ENCODE measurements at regions not wholly inside any gene's neighbourhood (a gene's known extent, or its start where the extent isn't known, plus 50 kb on each side); places are given as distances from the start of the nearest gene placed in this dataset.

DNA sequence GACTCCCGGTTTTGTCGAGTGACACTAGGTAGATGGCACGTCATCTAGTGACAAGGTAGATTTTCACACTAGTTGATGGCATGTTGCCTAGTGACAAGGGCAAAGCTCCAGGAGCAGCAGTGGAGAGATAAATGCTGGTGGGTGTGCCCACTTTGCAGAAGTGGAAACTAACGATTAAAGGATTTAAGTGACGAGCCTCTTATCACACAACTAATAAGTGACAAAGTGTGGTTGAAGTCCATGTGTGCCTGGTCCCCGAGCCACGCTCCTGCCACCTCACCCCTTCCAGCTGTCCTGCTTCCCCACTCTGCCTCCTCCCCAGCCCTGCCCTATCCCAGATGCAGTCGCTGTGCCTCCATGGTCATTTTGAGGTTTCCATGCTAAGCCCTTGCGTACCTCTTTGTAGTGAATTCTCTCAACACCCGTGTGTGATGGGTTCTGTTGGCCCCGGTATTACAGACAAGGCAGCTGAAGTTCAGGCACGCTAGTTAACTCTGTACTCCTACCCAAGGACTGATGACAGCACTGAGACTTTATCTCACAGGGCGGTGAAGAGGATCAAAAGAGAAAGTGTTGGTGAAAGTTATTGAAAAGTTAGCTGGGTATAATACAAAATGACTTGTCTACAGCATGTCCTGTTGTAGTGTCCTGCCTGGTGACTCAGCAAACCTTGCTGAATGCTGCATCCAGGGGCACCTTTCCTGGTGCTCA, 113.4 kb upstream of the GLI2 start:
- no peak for DNase-seq (ENCODE audit: low read depth in 2 of 2)

DNA sequence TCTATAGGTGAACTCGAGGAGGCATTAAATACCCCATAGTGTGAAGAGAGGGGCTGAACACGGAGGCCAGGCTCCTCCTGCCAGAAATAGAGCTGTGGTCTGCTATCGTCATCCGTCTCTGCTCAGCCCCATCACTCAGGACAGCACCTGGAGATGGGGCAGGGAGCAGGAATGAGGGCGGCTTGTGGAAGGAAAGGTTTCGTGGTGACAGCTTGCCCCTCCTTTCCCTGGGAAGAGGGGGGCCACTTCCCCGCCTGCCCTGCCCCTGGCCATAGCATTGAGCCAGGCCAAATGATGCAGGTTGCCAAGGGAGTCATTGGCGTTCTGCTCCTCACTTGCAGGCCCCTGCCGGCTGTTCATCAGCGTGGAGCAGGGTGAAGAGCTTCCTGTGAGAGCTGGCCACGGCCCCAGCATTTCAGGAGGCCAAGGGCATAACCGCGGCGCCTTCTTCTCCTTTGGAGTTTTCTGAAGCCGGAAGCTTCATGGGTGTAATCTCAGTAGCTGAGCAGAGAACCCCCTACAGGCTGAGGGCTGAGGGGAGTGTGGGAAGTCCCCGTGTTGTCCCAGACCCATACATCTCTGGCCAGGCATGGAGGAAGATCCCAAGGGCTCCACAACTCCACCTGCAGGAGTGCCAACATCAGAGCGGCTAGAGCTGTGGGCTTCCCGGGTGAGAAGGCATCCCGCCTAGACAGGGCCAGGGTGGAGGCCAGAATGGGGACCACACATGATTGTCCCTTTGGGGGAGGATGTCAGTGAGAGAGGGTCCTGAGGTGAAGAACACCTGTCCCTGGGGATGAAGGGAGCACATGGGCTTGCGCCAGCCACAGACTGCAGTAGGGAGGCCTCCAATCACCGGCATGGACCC, 112.5 kb upstream of the GLI2 start:
- no peak for DNase-seq (ENCODE audit: low read depth in 2 of 2)

DNA sequence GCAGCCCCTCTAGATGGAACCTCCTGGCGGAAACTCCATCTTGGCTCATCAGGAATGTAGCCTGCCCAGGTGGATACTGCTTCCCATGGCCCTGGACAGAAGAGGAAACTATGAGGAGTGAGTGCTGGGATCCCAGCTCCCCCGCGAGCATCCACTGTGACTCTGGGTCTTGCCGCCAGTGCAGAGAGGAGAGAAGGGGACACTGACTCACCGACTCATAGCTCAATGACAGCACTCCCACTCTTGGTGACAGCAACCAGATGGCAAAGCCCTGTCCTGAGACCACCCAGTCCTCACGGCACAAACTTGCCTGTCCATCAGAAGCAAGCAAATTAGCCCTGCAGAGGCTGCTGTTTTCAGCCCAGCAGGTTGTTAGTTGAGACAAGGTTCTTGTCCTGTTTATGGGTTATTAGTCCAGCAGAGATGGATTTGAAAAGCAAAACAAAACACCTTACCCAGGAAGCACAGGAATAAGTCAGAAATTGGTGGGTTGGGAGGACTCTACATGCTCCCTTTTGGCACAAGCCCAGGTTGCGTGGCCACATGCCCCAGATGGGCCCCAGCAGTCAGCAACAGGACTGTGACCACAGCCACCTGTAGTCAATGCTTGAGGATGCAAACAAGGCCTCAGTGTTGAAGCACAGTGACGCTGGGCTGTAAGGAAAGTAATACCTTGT, 111.5 kb upstream of the GLI2 start:
- DNase-seq (ENCODE audit: low read depth in 2 of 2): no peak

DNA sequence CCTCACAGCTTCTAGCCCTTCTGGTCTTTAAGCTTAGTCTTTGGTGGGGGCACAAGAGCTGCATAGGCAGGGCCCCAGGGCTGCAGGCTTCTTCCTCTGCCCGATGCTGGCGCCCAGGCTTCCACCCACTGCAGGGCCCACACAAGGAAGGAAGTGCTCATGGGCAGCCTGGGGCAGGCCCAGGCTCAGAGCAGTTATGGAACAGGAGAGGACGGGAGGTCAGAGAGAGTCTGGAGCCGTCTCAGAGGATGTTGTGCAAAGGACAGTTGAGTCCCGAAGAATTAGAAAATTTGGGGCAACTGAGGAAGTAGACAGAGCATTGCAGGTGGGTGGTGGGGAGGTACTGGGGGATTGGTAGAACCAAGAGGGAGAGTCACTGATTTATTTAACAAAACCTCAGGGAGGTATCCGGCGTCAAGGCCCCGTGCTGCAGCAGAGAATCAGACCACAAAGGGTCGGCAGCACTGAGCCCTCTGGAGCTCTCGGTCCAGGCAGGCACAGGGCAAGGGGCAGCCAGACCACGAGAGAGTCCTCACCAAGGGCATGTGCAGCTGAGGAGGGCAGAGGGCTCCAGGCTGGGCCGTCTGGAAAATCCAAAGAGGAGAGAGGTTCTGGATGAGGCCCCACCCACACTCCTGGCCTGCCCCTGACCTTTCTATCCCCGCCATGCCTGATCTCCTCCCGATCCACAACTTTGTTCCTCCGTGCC, 110.8 kb upstream of the GLI2 start:
- no peak for DNase-seq (ENCODE audit: low read depth in 2 of 2)

DNA sequence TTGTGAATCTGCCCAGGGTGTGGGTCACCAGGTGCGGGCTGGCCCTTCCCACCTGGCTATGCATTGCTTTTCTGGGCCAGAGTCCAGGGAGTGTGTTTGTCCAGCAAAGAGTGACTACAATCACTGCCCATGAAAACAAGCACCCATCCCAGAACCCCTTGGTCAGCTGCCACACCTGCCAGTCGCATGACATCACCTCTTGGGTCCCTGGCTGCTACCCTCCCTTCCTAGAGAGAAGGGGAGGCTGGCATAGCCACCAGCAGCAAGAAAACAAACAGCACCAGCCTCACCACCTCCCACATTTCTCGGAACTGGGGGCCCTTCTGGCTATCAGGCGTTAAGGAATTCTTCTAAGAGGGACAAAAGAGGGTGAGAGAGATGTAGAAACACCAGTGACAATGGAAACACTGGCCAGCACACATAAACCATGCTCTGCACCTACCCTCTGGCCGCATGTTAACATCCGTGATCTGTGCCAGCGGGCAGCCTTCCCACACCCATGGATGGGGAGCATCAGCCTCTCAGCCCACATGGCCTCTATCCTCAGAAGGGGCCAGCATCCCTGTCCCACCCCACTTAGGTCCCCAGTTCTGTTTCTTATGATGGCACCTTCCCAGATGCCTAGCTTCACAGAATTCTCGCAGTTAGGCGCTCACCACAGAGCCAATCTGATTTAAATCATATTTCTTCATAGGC, 109.7 kb upstream of the GLI2 start:
- DNase-seq (ENCODE audit: low read depth in 2 of 2): peak in 1 of 2 donors; percentile 11

DNA sequence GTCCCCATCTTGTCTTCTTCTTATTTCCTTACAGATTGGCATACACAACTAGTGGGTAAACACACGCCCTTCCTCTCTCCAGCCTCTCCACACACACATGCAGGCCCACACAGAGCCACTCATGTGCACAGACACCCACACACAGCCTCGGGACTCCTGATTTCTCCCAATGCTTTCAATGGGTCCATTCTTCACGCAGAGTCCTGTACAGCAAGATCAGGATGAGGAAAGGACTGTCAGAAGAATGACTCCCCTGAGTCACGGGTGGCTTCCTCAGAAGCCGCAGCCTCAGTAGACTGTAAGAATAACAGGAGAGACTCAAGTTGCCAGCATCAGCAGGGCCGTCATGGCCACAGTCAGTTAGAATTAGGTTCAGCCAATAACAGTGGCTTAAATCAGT, 109.1 kb upstream of the GLI2 start:
- DNase-seq (ENCODE audit: low read depth in 2 of 2): no peak

DNA sequence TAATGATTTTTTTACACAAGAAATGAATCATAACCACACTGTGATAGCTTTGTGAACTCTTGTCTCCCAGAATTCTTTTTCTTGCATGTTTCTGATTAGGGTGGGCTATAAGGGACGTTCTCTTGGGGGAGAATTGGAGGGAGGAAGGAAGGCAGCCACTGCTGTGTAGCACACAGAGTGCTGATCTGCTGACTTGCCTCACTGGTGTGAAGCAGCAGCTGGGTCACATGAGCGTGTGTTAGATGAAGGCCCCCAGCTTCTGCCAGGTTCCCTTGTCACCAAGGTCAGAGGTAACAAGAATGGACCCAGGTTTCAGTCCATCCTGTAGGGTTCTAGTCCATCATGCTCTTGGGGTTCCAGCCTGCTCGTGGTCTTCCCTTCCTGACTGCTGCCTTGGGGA, 107.4 kb upstream of the GLI2 start:
- no peak for DNase-seq (ENCODE audit: low read depth in 2 of 2)

DNA sequence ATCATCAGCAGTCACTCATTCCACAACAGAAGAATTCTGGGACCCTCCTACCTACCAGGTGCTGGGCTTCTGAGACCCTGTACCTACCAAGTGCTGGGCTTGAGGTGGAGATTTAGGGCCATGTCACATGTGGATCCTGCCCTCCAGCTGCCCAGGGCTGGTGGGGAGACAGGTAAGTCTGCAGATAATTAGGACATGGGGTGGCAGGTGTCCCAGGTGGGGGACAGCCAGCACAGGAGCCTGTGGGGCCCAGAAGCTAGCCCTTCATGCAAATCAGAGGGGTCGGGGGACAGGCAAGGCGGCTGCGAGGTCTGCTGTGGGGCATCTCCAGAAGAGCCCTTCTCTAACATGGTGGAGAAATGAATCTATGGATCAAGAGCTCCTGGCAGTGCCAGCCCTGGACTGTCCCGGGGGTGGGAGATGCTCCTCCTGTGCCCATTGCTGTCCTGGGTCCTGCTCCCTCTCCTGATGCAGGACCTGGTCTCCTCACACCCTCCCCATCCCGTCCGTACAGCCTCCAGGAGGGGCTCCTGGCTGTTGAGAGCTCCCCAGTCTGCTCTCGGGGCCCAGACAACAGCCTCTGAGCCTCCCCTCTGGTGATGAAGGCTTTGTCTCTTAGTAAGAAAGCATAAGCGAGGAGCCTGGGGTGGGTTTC, 106.3 kb upstream of the GLI2 start:
- no peak for DNase-seq (ENCODE audit: low read depth in 2 of 2)

DNA sequence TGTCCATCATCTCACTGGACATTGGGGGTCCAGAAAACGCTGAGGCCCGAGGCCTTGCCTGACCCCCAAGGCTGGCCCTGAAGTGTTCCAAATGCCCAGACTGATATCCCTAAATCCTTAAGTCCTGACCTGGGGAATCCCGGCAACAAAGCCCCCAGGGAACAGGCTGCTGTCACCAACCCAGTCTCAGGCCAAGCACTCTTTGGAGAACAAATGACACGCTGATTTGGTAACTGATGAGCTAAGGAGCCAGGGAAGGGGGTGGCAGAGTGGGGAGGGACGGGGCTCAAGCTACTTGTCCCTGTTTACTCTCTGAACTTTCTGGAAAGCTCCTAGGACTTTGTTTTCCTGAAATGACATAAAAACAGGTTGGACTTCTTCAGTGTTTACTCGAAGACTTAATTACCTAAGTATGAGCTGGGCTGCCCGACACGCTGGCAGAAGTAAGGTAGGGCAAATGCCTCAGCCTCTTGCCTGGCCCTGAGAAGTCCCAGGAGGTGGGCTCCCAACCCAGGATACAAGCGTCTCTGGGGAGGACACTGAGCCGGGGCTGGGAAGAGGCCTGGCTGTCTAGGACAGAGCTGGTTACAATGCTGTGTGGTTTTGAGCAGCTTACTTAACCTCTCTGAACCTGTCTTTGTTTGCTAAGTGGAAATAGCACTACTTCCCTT, 105.5 kb upstream of the GLI2 start:
- DNase-seq (ENCODE audit: low read depth in 2 of 2): no peak

DNA sequence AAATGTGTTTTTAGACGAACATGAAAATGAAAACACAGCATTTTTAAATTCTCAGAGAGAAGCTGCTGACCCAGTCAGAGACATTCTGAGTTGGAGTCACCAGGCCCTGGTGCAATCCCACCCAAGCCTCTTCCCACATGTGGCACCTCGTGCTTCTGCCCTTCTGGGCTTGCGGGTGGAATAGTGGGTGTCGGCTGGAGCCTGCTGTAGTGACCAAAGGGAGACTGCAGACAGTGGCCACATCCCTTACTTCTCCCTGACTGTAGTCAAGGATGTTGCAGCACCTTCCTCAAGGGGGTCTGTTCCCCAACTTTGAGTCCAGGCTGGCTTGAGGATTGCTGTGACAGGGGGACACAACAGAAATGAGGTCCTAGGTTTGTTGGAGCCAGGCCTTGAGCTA, 104.4 kb upstream of the GLI2 start:
- DNase-seq (ENCODE audit: low read depth in 2 of 2): no peak

DNA sequence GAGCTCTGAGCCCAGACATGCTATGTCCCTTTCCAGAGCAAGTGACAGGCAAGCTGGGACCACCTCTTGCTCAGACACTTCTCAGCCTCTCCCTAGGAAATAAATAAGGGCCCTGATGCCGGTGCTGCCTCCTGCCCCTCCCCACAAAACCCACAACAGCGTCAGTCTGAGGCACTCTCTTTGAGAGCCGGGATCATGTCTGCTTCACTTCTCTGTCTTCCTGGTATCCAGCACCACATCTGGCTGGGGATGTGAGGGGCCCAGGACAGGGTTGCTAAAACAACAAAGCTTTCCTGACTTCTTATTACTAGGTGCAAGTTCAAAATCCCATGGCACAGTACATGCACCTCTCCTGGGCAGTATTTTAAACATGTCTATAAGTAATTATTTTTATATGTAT, 103.9 kb upstream of the GLI2 start:
- peak in 1 of 2 donors; percentile 10 for DNase-seq (ENCODE audit: low read depth in 2 of 2)

DNA sequence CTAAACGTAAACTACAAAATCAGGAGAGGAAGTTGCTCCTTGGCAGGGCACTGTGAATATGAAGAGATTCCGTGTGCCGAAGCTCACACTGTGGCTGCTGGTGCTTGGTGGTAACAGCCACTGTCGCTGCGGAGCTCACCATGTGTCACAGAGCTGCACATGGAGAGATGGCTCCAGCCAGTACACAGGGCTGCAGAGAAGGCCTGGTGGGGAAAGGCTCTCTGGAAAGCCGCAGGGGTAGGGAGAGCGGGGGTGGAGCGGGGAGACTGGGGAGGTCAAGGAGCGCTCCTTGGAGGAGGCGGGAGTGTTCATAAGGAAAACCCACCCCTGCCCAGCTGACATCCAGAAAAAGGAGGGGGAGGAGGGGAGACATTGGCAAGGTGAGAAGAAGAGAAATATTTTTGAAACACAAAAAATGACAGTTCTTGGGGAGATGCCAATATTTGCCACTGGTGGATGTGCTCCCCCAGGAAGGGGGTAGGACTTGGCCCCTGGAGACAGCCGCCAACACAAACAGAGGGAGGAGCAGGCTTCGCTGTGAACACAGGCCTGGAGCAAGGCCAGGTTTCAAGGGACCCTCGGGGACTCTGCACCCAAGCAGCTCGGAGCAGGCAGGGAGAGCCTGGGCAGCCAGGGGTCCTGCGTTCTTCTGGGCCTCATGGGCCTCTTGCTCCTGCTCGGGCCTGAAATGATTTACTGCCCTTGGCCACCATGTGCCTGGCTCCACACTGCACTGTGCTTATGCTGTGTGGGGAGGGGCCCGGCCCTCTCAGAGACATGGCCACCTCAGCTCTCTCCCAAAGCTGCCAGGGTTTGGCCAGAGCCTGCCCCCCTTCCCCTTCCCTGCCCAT, 102.6 kb upstream of the GLI2 start:
- no peak for DNase-seq (ENCODE audit: low read depth in 2 of 2)

DNA sequence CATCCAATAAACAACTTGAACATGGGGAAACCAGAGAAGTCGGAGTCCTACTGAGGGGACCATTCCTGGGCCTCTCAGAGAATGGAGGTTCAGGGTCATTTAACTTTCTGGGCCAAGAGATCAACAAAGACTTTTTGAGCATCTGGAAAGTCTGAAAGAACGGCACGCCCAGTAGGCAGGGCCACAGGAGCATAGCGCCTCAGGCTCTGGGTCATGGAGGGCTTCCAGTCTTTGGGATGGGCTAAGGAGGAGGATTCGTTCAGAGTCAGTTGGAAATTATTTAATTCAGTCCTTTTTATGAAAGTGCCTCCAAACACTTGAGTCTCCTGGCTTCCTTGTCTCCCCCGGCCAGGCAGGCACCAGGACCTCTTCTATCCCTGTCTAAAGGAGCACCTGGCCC, 101.1 kb upstream of the GLI2 start:
- no peak for DNase-seq (ENCODE audit: low read depth in 2 of 2)

DNA sequence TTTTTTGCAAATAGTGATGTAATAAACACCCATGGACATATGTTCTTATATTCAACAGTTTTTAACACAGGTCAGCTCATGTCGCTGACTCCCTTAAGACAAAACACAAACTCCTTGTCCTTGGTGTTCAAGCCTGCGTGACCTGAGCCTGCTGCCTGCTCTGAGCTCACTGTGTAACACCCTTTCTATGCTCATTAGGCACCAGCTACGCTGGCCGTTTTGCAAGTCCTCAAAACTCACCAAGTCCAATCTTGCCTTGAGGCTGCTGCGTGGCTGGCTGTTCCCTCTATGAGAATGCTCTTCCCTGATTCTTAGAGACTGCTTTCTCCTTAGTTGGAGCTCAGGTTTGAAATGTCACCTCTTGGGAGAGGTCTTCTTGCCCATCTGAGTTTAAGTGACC, 100.5 kb upstream of the GLI2 start:
- DNase-seq (ENCODE audit: low read depth in 2 of 2): no peak

DNA sequence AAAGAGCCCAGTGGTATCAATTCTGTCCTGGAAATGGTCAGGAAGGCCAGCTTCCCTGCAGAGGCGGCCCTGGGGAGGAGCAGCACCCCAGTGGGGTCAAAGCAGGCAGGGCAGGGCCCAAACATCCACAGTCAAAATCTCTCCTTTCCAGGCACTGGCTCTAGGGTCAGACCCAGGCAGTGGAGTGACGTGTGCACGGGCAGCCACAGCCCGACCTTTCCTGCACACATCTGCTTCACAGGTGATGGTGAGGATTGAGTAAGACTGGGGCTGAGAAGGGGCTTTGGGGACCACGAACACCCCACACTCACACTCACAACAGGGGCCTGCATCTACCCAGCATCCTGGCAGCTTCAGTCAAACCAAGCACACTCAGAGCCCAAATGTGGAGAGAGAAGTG, 97.8 kb upstream of the GLI2 start:
- DNase-seq (ENCODE audit: low read depth in 2 of 2): no peak

DNA sequence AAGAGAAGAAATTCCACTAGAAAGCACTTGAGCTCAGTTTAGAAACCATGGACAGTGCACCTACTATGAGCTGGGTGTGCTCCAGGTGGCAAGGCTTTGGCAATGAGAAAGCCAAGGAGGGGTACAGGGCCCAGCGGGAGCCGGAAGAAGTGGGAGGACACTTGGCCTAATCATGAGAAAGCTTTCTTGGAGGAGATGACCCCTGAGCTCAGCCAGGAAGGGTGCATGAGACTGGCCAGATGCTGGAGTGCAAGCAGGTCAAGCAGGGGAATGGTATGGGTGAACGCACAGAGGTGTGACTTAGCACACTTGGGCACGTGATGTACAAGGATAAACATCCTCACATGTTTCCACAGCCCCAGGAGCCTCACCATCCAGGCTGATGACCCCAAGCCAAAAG, 97.2 kb upstream of the GLI2 start:
- DNase-seq (ENCODE audit: low read depth in 2 of 2): no peak

DNA sequence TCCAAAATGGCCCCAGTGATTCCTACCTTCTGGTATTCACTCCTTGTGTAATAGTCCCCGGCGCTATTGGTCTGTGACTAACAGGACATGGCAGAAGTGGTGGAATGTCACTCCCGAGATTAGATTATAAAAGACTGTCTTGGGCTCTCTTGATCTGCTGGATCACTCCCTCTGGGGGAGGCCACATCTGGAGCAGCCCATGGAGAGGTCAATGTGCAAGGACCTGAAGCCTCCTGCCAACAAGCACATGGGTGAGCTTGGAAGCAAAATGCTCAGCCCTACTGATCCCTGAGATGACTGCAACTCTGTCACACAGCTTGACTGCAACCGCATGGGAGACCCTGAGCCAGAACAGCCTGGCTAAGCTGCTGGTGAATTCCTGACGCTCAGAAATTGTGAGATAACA, 94.3 kb upstream of the GLI2 start:
- no peak for DNase-seq (ENCODE audit: low read depth in 2 of 2)

DNA sequence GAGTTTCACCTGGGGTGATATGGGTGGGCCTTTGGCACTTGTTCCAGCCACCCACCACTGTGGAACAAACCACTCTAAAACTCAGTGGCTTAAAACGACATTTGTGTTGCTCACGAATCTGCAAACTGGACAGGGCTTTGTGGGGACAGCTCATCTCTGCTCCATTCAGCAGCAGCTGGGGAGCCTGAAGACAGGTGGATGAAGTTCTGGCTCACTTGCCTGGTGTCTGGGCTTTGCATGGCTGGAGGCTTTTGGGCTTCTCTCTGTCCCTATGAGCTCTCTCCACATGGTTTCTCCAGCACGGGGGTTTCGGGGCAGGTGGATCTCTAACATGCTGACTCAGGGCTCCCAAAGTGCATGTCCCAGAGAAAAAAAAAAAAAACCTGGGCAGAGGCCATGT, 93.0 kb upstream of the GLI2 start:
- no peak for DNase-seq (ENCODE audit: low read depth in 2 of 2)

DNA sequence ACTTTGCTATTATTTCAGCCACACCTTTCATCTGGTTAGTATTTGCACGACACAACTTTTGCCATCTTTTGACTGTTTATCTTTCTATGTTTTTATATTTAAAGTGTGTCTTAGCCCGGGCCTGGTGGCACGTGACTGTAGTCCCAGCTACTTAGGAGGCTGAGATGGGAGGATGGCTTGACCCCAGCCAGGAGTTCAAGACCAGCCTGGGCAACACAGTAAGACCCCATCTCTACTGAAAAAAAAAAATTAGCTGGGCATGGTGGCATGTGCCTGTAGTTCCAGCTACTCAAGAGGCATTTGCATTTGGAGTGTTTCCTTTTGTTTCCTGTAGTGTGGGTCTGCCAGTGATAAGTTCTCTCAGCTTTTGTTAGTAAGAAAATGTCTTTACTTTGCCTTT, 88.7 kb upstream of the GLI2 start:
- DNase-seq (ENCODE audit: low read depth in 2 of 2): no peak
